Endothelial cell (in vitro differentiated cells): ENCODE measurements at regions not wholly inside any gene's neighbourhood (a gene's known extent, or its start where the extent isn't known, plus 50 kb on each side); places are given as distances from the start of the nearest gene placed in this dataset.

ENCODE experiments used
- DNase-seq: peaks from one replicate; pipeline ENCODE4 v3.0.0; 2021; ENCODE audit warnings: low spot score
- H3K27ac Mint-ChIP-seq: one replicate; pipeline ENCODE4 v1.8.0; 2021; ENCODE audit warnings: mixed read lengths, inconsistent platforms; ENCODE audit not compliant: unreplicated experiment
- H3K27me3 Mint-ChIP-seq: one replicate; pipeline ENCODE4 v1.8.0; 2021; ENCODE audit warnings: mild to moderate bottlenecking, moderate library complexity, mixed read lengths, inconsistent platforms; ENCODE audit not compliant: unreplicated experiment
- H3K36me3 Mint-ChIP-seq: one replicate; pipeline ENCODE4 v1.8.0; 2021; ENCODE audit warnings: mild to moderate bottlenecking, low read depth, mixed read lengths, inconsistent platforms; ENCODE audit not compliant: unreplicated experiment
- H3K4me1 Mint-ChIP-seq: one replicate; pipeline ENCODE4 v1.8.0; 2021; ENCODE audit warnings: mild to moderate bottlenecking, mixed read lengths, inconsistent platforms; ENCODE audit not compliant: unreplicated experiment
- H3K4me3 Mint-ChIP-seq: one replicate; pipeline ENCODE4 v1.8.0; 2021; ENCODE audit warnings: mild to moderate bottlenecking, mixed read lengths, inconsistent platforms; ENCODE audit not compliant: unreplicated experiment
- H3K9me3 Mint-ChIP-seq: one replicate; pipeline ENCODE4 v1.8.0; 2021; ENCODE audit warnings: mixed read lengths, inconsistent platforms; ENCODE audit not compliant: unreplicated experiment
- CTCF ChIP-seq: fragments of 200-600 bp; sonication (generic); IDR thresholded peaks from one replicate; pipeline ENCODE4 v1.5.0; 2021; ENCODE audit warnings: antibody characterized with exemption; ENCODE audit not compliant: unreplicated experiment

GRCh38 chr3:159185443-159186050 is 383.7 kb downstream of the MFSD1 start:
- no peak overlapping the region for H3K27ac Mint-ChIP-seq
- no peak for TF ChIP-seq CTCF
- H3K27me3 Mint-ChIP-seq: peaks cover 2% of the 10 kb centered on the region
- no peaks in the 10 kb centered on the region for H3K9me3 Mint-ChIP-seq
- no peak for DNase-seq
- no peaks in the 10 kb centered on the region for H3K36me3 Mint-ChIP-seq
- no peak overlapping the region for H3K4me3 Mint-ChIP-seq
- H3K4me1 Mint-ChIP-seq: peaks cover 8% of the 10 kb centered on the region

GRCh38 chr3:159186581-159186980 is 384.7 kb downstream of the MFSD1 start:
- no peak for DNase-seq
- no peaks in the 10 kb centered on the region for H3K36me3 Mint-ChIP-seq
- no peak for TF ChIP-seq CTCF
- no peaks in the 10 kb centered on the region for H3K9me3 Mint-ChIP-seq
- H3K4me1 Mint-ChIP-seq: peaks cover 1% of the 10 kb centered on the region
- no peak overlapping the region for H3K27ac Mint-ChIP-seq
- no peak overlapping the region for H3K4me3 Mint-ChIP-seq
- H3K27me3 Mint-ChIP-seq: no peaks in the 10 kb centered on the region

- Mint-ChIP-seq H3K27me3 (no peaks in the 10 kb centered on the region), H3K36me3 (no peaks in the 10 kb centered on the region), H3K27ac (no peak overlapping the region), H3K9me3 (no peaks in the 10 kb centered on the region), H3K4me1 (no peaks in the 10 kb centered on the region), H3K4me3 (no peak overlapping the region)
- TF ChIP-seq CTCF: no peak
- DNase-seq: no peak
These were observed 385.4 kb downstream of the MFSD1 start for GRCh38 chr3:159187232-159187631.

GRCh38 chr3:159187706-159188105 is 385.9 kb downstream of the MFSD1 start:
- no peak for DNase-seq
- H3K9me3 Mint-ChIP-seq: no peaks in the 10 kb centered on the region
- no peak for TF ChIP-seq CTCF

GRCh38 chr3:159189994-159190669 is 388.3 kb downstream of the MFSD1 start:
- Mint-ChIP-seq H3K4me1 (no peaks in the 10 kb centered on the region), H3K27me3 (no peaks in the 10 kb centered on the region), H3K27ac (no peak overlapping the region), H3K4me3 (no peak overlapping the region), H3K36me3 (no peaks in the 10 kb centered on the region), H3K9me3 (no peaks in the 10 kb centered on the region)
- TF ChIP-seq CTCF: no peak
- no peak for DNase-seq

More at GRCh38 chr3:159187706-159188105, 385.9 kb downstream of the MFSD1 start:
- Mint-ChIP-seq H3K4me1 (no peaks in the 10 kb centered on the region), H3K27ac (no peak overlapping the region), H3K36me3 (no peaks in the 10 kb centered on the region), H3K27me3 (no peaks in the 10 kb centered on the region), H3K4me3 (no peak overlapping the region)
